ENCODE measurements at regions not wholly inside any gene's neighbourhood (a gene's known extent, or its start where the extent isn't known, plus 50 kb on each side); places are given as distances from the start of the nearest gene placed in this dataset.
"Not testable (repeated sequence)": the region's sequence is repeated elsewhere in the genome, so short reads cannot be mapped to it uniquely, and the experiment has no call there.

- Mint-ChIP-seq H3K27me3 (no peaks in the 10 kb centered on the region), H3K27ac (no peak overlapping the region)
Measured at GRCh38 chr10:84925495-84925894, 597.1 kb downstream of the CCSER2 start.

GRCh38 chr10:84933402-84933801 is 605.0 kb downstream of the CCSER2 start:
- Mint-ChIP-seq H3K36me3 (no peaks in the 10 kb centered on the region), H3K4me3 (no peak overlapping the region), H3K27me3 (no peaks in the 10 kb centered on the region), H3K9me3 (peaks cover 5% of the 10 kb centered on the region), H3K4me1 (no peaks in the 10 kb centered on the region), H3K27ac (no peak overlapping the region)
- ATAC-seq, result no peak

More at GRCh38 chr10:84925495-84925894, 597.1 kb downstream of the CCSER2 start:
- Mint-ChIP-seq H3K4me3 (no peak overlapping the region), H3K4me1 (no peaks in the 10 kb centered on the region), H3K36me3 (no peaks in the 10 kb centered on the region), H3K9me3 (no peaks in the 10 kb centered on the region)
- ATAC-seq, result no peak

GRCh38 chr10:84935772-84936171 is 607.4 kb downstream of the CCSER2 start:
- no peak for ATAC-seq
- Mint-ChIP-seq H3K9me3 (peaks cover 5% of the 10 kb centered on the region), H3K27me3 (no peaks in the 10 kb centered on the region), H3K4me3 (no peak overlapping the region), H3K4me1 (no peaks in the 10 kb centered on the region), H3K36me3 (no peaks in the 10 kb centered on the region), H3K27ac (no peak overlapping the region)

- Mint-ChIP-seq H3K27me3 (no peaks in the 10 kb centered on the region), H3K27ac (no peak overlapping the region), H3K4me3 (no peak overlapping the region), H3K4me1 (no peaks in the 10 kb centered on the region), H3K9me3 (peaks cover 3% of the 10 kb centered on the region), H3K36me3 (no peaks in the 10 kb centered on the region)
- no peak for ATAC-seq
Measured at GRCh38 chr10:84938117-84938905, 609.9 kb downstream of the CCSER2 start.

- no peak overlapping the region for H3K27ac Mint-ChIP-seq
- H3K4me1 Mint-ChIP-seq, result no peaks in the 10 kb centered on the region
- H3K27me3 Mint-ChIP-seq, result no peaks in the 10 kb centered on the region
- no peaks in the 10 kb centered on the region for H3K9me3 Mint-ChIP-seq
- ATAC-seq, result no peak
- H3K4me3 Mint-ChIP-seq, result no peak overlapping the region
- no peaks in the 10 kb centered on the region for H3K36me3 Mint-ChIP-seq
Measured at GRCh38 chr10:84943541-84943940, 615.2 kb downstream of the CCSER2 start.

GRCh38 chr10:84944187-84944586 is 615.8 kb downstream of the CCSER2 start:
- no peaks in the 10 kb centered on the region for H3K9me3 Mint-ChIP-seq
- no peaks in the 10 kb centered on the region for H3K27me3 Mint-ChIP-seq
- ATAC-seq, result no peak
- no peaks in the 10 kb centered on the region for H3K4me1 Mint-ChIP-seq
- H3K4me3 Mint-ChIP-seq, result no peak overlapping the region
- H3K36me3 Mint-ChIP-seq, result no peaks in the 10 kb centered on the region
- no peak overlapping the region for H3K27ac Mint-ChIP-seq

- no peaks in the 10 kb centered on the region for H3K4me1 Mint-ChIP-seq
- H3K27me3 Mint-ChIP-seq, result no peaks in the 10 kb centered on the region
- no peak for ATAC-seq
- no peak overlapping the region for H3K4me3 Mint-ChIP-seq
- no peaks in the 10 kb centered on the region for H3K9me3 Mint-ChIP-seq
- H3K27ac Mint-ChIP-seq, result no peak overlapping the region
- H3K36me3 Mint-ChIP-seq, result no peaks in the 10 kb centered on the region
Measured at GRCh38 chr10:84945791-84946190, 617.4 kb downstream of the CCSER2 start.

- Mint-ChIP-seq H3K36me3 (no peaks in the 10 kb centered on the region), H3K27ac (no peak overlapping the region), H3K27me3 (no peaks in the 10 kb centered on the region), H3K9me3 (no peaks in the 10 kb centered on the region), H3K4me1 (no peaks in the 10 kb centered on the region), H3K4me3 (no peak overlapping the region)
- ATAC-seq, result no peak
Measured at GRCh38 chr10:84946904-84947303, 618.5 kb downstream of the CCSER2 start.

GRCh38 chr10:84948644-84949043 is 620.3 kb downstream of the CCSER2 start:
- H3K4me1 Mint-ChIP-seq, result no peaks in the 10 kb centered on the region
- no peaks in the 10 kb centered on the region for H3K9me3 Mint-ChIP-seq
- H3K27me3 Mint-ChIP-seq, result no peaks in the 10 kb centered on the region
- no peaks in the 10 kb centered on the region for H3K36me3 Mint-ChIP-seq
- no peak overlapping the region for H3K27ac Mint-ChIP-seq
- ATAC-seq, result no peak
- H3K4me3 Mint-ChIP-seq, result no peak overlapping the region

GRCh38 chr10:84951616-84952015 is 623.2 kb downstream of the CCSER2 start:
- no peaks in the 10 kb centered on the region for H3K36me3 Mint-ChIP-seq
- ATAC-seq, result no peak
- no peaks in the 10 kb centered on the region for H3K4me1 Mint-ChIP-seq
- no peaks in the 10 kb centered on the region for H3K27me3 Mint-ChIP-seq
- no peaks in the 10 kb centered on the region for H3K9me3 Mint-ChIP-seq
- H3K27ac Mint-ChIP-seq, result no peak overlapping the region
- no peak overlapping the region for H3K4me3 Mint-ChIP-seq

- ATAC-seq, result no peak
- no peaks in the 10 kb centered on the region for H3K27me3 Mint-ChIP-seq
- no peaks in the 10 kb centered on the region for H3K36me3 Mint-ChIP-seq
- H3K27ac Mint-ChIP-seq, result no peak overlapping the region
- H3K4me3 Mint-ChIP-seq, result no peak overlapping the region
- H3K9me3 Mint-ChIP-seq, result no peaks in the 10 kb centered on the region
- H3K4me1 Mint-ChIP-seq, result no peaks in the 10 kb centered on the region
Measured at GRCh38 chr10:84957427-84957826, 629.0 kb downstream of the CCSER2 start.

- no peaks in the 10 kb centered on the region for H3K27me3 Mint-ChIP-seq
- no peak overlapping the region for H3K4me3 Mint-ChIP-seq
- no peak for ATAC-seq
- no peak overlapping the region for H3K27ac Mint-ChIP-seq
- peaks cover 3% of the 10 kb centered on the region for H3K9me3 Mint-ChIP-seq
- H3K36me3 Mint-ChIP-seq, result no peaks in the 10 kb centered on the region
- no peaks in the 10 kb centered on the region for H3K4me1 Mint-ChIP-seq
Measured at GRCh38 chr10:84965468-84965867, 637.1 kb downstream of the CCSER2 start.

GRCh38 chr10:84966708-84967441 is 638.5 kb downstream of the CCSER2 start:
- Mint-ChIP-seq H3K9me3 (peaks cover 3% of the 10 kb centered on the region), H3K27me3 (no peaks in the 10 kb centered on the region), H3K36me3 (no peaks in the 10 kb centered on the region), H3K27ac (no peak overlapping the region), H3K4me1 (no peaks in the 10 kb centered on the region), H3K4me3 (no peak overlapping the region)
- no peak for ATAC-seq

- H3K4me1 Mint-ChIP-seq, ATAC-seq, H3K9me3 Mint-ChIP-seq, H3K27ac Mint-ChIP-seq, H3K4me3 Mint-ChIP-seq, H3K36me3 Mint-ChIP-seq, H3K27me3 Mint-ChIP-seq: not testable (repeated sequence)
Measured at GRCh38 chr10:84969297-84969696, 640.9 kb downstream of the CCSER2 start.

- no peak overlapping the region for H3K4me3 Mint-ChIP-seq
- H3K9me3 Mint-ChIP-seq, result peaks cover 5% of the 10 kb centered on the region
- H3K4me1 Mint-ChIP-seq, result no peaks in the 10 kb centered on the region
Measured at GRCh38 chr10:84987039-84987438, 658.6 kb downstream of the CCSER2 start.

GRCh38 chr10:84988011-84988410 is 659.6 kb downstream of the CCSER2 start:
- H3K9me3 Mint-ChIP-seq, result peaks cover 5% of the 10 kb centered on the region
- no peak overlapping the region for H3K27ac Mint-ChIP-seq
- ATAC-seq, result no peak
- no peaks in the 10 kb centered on the region for H3K36me3 Mint-ChIP-seq
- no peaks in the 10 kb centered on the region for H3K4me1 Mint-ChIP-seq
- H3K4me3 Mint-ChIP-seq, result no peak overlapping the region
- H3K27me3 Mint-ChIP-seq, result no peaks in the 10 kb centered on the region

More at GRCh38 chr10:84987039-84987438, 658.6 kb downstream of the CCSER2 start:
- no peak overlapping the region for H3K27ac Mint-ChIP-seq
- ATAC-seq, result no peak
- no peaks in the 10 kb centered on the region for H3K27me3 Mint-ChIP-seq
- no peaks in the 10 kb centered on the region for H3K36me3 Mint-ChIP-seq

Measured in stimulated activated memory B cell treated with anti-CD40 and anti-IgM and Interleukin-4, amounts not matched to agents 10 μg/mL and 1 μg/mL and 100 μg/mL, for 72 hours (primary cell).